HL-60 (cell line): ENCODE measurements at regions not wholly inside any gene's neighbourhood (a gene's known extent, or its start where the extent isn't known, plus 50 kb on each side); places are given as distances from the start of the nearest gene placed in this dataset.

ENCODE experiments used
- DNase-seq, 2 experiments: peaks; one replicate each; pipeline ENCODE4 v3.0.0-alpha.2; 2010 to 2020; ENCODE audit warnings: low read depth in 1 of 2, low spot score in 1 of 2
- H3K27ac ChIP-seq: fragments of 250-450 bp; sonication (Bioruptor Pico); replicated peaks from 2 replicates; pipeline ENCODE4 v1.5.1; 2020; ENCODE audit warnings: mild to moderate bottlenecking, moderate library complexity
- H3K27me3 ChIP-seq: fragments of 250-450 bp; sonication (Bioruptor Pico); 2 replicates; pipeline ENCODE4 v1.5.1; 2021; ENCODE audit warnings: mild to moderate bottlenecking, moderate library complexity; ENCODE audit not compliant: insufficient read depth, poor library complexity, severe bottlenecking
- H3K4me3 ChIP-seq: replicated peaks from 2 replicates; pipeline ENCODE4 v1.5.1; 2011; ENCODE audit warnings: mild to moderate bottlenecking, control low read depth, low read length; ENCODE audit not compliant: insufficient read depth
- CTCF ChIP-seq: IDR thresholded peaks from one replicate; pipeline ENCODE4 v1.5.1; 2011; ENCODE audit warnings: low read length, control low read depth, inconsistent platforms; ENCODE audit not compliant: insufficient read depth
- GABPA ChIP-seq: IDR thresholded peaks from 2 replicates; pipeline ENCODE4 v1.6.1; 2012; ENCODE audit warnings: low read depth
- POLR2AphosphoS5 ChIP-seq: IDR thresholded peaks from 2 replicates; pipeline ENCODE4 v1.6.1; 2012; ENCODE audit warnings: low read depth
- REST ChIP-seq: IDR thresholded peaks from 2 replicates; pipeline ENCODE4 v1.6.1; 2012; ENCODE audit warnings: low read depth; ENCODE audit not compliant: insufficient replicate concordance
- SPI1 ChIP-seq: IDR thresholded peaks from 2 replicates; pipeline ENCODE4 v1.6.1; 2012; ENCODE audit warnings: low read depth, mild to moderate bottlenecking, borderline replicate concordance

- no peak overlapping the region for H3K4me3 ChIP-seq
- no peaks in the 10 kb centered on the region for H3K27me3 ChIP-seq
- no peak for DNase-seq
- H3K27ac ChIP-seq = no peak overlapping the region
- no peak for TF ChIP-seq REST
- no peak for TF ChIP-seq SPI1
- no peak for TF ChIP-seq GABPA
- TF ChIP-seq CTCF = no peak
- no peak for TF ChIP-seq POLR2AphosphoS5
Measured at GRCh38 chr7:41809940-41810576, 107.2 kb upstream of the INHBA start.

DNA sequence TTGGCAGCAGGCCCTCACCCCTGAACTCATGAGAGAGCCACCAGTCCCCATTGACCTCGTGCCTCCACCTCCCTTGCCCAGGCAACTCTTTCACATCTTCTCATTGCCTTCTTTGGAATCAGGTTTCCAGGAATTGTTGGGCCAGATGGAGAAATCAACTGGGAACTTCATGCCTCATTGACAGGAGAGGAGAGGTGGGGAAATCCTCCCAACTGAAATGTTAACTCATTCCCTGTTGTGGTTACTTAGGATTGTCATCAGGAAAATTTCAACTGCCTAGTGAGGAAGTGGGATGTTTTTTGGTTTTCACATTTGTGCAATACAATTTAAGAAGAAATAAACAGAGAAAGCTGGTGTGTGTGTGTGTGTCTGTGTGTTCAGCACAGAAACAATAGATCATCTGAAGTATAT is 106.6 kb upstream of the INHBA start:
- H3K4me3 ChIP-seq = no peak overlapping the region
- TF ChIP-seq REST (no peak), GABPA (no peak), CTCF (no peak), POLR2AphosphoS5 (no peak), SPI1 (peak; percentile 62; the same call in 1 of the 2 replicates)
- H3K27ac ChIP-seq = no peak overlapping the region
- DNase-seq = no peak
- no peaks in the 10 kb centered on the region for H3K27me3 ChIP-seq

DNA sequence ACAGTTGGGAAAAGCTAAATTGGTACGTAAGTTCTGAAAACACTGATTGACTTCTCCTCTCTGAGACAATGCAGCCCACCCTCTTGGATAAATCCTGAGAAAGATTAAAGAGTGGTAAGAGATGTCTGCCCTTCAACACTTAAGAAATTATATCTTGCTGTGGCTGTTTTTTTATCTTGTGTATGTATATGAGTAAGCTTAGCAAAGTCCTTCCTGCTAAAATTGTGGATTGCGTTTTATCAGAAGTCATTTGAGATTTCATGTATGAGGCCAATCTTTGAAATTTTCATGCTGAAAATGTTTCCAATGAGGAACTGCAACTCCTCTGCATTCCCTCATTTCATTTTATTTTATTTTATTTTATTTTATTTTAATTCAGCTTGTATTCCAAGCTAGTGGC is 106.2 kb upstream of the INHBA start:
- DNase-seq = no peak
- TF ChIP-seq POLR2AphosphoS5 (no peak), SPI1 (no peak), CTCF (no peak), GABPA (no peak), REST (no peak)
- H3K27me3 ChIP-seq = no peaks in the 10 kb centered on the region
- no peak overlapping the region for H3K4me3 ChIP-seq
- no peak overlapping the region for H3K27ac ChIP-seq
